ENCODE measurements at regions not wholly inside any gene's neighbourhood (a gene's known extent, or its start where the extent isn't known, plus 50 kb on each side); places are given as distances from the start of the nearest gene placed in this dataset.

DNA sequence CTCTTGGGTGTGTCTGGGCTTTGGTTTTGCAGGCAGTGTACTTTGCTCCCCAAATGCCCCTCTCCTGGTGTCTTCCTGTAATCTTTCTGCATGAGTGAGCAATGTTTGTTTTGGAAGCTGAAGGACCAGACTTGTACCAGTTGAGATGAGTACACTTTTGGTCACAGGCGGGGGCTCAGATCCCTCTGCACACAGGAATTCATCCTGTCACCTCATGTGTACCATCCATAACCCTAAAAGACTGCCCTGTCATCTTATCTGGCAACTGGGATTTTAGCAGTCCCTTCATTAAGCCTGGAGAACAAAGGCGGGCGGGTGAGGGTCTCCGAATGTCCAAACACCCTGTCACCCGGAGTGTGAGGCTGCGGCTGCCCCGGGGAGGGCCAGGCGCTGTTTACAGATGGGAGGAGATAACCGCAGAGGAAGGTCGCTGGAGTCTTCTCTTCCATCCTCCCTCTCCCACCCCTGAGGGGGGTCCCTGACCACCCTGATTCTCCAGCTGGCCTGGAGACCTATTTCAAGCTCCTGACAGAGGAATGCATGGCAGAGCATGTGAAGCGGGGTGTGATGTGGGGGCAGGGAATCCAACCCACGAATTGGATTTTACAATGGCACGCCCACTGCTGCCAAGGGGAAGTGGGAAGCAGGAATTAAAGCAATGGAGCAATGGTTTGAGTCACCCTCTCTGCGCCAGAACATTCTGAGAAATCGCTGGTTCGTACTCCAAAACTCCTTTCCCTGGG lies 158.2 kb upstream of the MYCN start:
- no peak for DNase-seq

DNA sequence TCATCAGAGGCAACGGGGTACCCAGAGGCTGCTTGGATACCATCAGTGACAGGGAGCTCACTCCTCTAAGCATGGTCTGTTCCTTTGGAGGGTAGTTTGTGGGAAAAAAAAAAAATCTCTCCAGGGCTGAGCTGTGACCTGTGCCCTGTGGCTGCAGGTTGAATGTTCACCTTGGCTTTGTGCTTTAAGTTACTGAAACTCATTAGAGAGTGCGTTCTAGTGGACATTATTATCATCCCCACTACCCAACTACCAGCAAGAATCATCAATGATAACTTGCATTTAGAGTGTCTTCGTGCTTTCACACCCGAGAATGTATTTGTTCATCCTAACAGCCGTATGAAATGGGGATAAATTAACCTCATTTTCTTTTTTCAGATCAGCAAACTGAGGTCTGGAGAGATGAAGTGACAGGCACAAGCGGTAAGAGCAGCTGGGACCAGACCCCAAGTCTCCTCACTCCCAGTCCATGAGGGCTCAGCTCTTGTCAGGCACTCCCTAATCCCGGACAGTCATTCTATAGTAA lies 157.5 kb upstream of the MYCN start:
- DNase-seq: no peak

DNA sequence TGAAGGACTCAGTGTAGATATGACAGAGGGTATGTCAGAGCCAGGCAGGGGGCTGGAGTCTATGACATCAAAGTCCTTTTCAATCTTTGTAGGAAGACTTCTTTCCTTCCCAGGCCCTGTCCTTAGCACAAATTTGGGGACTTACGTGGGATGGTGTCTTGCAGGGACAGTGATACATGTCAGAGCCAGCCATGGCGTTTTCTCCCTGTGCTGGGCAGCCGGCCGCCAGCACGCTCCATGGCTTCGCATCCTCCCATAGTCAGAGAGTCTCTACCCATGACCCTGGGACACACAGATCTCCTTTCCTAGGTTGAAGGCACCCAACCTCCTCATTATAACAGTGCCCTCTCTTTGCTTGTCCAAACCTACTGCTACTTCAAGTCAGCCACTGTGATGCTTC lies 156.9 kb upstream of the MYCN start:
- no peak for DNase-seq

DNA sequence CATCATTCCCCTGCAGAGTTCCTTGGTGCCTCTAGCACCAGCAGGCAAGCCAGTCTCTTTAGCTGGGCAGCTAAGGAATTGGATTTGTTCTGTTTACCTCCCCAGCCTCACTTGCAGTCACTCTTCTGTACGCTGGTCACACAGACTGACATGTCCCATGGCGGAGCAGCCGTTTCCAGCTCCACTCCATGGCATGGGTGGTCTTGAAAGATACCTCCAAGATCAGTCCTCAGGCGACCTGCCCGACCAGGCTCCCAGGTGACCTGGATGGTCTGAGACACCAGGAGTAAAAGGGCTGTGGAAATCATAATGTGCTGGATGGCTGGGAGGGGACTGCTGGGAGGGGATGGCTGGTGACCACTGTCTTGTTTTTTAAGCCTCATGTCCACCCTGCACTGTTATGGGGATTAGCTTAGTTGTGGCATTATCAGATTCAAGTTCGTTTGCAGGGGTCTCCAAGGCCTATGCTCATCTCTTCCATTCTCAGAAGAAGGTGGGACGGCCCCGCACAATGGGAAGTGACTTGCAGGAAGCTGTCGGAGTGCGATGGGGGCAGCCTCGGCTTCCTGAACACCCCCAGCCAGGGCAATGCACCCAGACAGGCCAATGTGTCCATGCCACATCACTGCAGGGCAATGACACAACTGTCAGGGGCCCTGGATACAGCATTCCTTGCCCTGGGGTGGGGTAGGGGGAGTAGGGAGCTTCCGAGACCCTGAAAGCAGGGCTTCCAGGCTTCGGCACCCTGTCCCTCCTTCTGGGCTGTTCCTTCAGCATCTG lies 156.1 kb upstream of the MYCN start:
- DNase-seq: no peak

DNA sequence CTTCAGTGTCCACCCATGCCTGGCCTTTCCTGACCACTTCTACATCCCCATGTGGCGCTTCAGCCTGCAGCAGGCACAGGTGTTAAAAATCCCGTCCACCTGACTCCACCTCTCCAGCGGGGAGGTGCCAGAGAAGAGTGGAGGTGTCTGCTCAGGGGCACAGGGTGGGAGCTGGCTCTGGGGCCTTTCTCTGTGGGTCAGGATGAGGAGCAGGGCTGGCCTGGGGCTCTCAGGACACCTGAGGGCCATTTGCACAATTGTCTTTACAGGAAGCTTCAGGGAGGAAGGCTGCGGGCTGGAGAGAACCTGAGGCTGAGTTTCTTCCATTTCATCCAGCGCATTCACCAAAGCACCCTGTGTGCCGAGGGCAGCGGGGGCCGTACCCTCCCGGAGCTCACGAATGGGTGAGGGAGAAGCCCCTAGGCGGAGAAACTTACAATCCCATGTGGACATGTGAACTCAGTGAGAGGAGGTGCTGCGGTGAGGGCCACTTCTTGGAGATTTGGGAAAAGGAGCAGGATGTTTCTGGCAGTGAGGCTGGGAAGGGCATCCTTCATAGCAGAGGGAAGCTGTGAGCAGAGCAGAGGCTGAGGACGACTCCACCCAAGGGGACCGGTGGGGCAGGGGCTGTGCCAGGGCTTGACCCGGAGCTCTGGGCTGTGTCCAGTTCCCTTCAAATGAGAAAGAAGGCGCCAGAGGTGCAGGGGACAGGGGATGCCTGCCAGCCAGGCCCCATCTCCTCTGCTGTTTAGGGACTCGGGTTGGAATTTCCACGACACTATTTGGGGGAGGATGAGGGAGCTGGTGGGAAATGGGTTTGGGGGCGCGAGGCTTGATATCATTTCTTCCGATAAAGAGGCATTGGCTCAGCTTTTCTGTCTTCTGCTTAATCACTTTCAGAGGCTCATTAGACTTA lies 155.2 kb upstream of the MYCN start:
- DNase-seq: no peak

DNA sequence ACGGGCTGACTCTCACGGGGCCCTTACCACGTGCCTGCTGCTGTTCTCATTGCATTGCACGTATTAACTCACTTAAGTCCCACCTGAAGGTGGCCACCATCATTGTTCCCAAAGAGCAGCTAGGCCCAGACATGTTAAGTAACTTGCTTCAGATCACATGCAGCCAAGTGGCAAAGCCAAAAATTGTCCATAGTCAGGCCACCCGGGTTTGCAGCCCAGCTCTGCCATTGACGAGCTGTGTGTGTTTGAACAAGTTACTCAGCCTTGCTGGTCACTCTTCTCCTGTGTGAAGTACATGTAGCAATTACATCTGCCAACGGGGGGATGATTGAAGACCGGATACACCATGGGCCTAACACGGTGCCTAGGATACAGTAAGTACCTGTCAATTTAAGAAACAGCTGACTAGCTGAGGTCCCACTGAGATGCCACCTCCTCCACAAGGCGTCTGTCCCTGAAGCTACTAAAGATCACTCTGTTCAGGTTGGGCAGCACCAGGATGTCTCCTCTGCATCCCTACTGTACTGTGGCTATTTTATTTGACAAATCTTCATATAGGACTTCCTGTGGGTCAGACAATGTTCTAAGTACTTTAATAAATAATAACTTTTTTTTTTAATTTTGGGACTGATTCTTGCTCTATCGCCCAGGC lies 154.2 kb upstream of the MYCN start:
- no peak for DNase-seq

DNA sequence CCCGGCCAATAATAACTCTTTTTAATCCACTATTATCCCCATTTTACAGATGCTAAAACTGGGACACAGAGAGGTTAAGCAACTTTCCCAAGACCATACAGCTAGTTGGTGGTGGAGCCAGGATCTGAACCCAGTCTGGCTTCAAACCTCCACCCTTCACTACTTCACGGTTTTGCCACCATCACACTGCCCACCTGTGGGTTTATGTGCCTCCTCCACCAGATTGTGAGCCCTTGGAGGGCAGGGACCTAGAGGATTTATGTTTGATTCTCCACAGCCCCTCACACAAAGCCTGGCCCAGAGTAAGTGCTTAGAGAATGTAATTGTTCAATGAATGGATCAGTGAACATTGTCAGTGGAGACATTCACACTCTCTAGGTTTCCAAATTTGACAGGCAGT lies 153.4 kb upstream of the MYCN start:
- no peak for DNase-seq

DNA sequence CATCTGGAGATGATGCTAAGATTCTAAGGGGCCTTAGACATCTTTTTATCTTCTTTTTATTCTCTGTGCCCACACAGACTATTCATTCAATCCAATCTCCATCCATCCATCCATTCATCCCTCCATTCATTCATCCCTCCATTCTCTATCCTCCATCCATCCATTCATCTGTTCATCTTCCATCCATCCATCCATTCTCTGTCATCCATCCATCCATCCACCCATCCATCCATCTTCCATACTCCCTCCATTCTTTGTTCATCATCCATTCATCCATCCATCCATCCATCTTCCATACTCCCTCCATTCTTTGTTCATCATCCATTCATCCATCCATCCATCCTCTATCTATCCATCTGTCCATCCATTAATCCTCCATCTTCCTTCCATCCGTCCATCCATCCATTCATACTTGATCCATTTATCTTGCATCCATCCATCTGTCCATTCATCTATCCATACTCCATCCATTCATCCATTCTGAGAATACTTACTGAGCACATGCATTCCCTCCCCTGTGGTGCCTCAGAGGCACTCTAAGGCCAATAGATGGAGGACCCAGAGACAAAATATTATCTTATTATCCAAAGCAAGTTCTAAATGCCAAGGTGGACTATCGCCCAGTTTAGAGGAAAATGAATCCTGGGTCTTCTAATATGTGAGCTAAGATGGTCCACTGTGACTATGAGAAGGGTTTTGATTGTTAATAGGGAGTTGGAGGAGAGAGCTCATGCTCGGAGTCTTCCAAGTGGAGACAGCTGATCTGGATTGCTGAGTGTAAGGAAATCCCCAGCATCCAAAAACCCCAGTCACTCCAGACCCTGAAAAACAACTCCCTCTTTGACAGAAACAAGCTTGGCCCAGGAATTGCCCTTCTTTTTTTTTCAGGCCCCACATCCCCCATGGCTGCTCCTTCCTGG lies 152.6 kb upstream of the MYCN start:
- no peak for DNase-seq

DNA sequence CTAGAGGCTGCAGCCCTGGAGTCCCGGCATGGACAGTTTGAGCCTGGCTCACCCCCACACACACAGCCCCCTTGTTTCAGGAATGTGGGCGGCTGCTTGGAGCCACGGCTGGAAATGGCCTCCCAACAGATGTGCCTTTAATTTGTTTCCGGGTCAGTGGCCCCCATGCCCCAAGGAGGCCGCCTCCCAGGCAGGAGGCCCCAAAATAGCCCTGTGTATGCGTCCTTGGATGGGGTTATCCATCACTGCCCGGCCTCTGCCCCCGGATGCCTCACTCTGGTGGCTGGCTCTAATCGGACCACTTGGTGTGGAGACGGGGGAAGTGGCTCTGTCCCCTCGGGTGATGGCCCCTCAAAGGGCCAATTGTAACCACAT lies 151.9 kb upstream of the MYCN start:
- no peak for DNase-seq

DNA sequence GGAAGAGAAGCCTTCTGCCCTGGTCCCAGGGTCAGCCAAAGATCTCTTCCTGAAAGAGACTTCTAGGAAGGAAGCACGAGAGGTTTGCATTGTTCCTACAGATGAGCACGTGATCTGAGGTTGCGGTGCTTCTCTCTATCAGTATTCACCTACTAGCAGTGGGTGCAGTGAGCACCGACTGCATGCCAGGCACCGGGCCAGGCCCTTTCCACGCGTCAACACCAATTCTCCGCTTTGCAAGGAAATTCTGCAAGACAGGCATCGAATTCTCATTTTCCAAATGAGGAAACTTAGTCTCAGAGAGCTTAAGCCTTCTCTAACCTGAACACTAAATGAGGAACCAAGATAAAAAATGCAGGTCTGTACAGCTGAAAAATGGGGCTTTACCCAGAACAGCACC lies 151.5 kb upstream of the MYCN start:
- DNase-seq: no peak

DNA sequence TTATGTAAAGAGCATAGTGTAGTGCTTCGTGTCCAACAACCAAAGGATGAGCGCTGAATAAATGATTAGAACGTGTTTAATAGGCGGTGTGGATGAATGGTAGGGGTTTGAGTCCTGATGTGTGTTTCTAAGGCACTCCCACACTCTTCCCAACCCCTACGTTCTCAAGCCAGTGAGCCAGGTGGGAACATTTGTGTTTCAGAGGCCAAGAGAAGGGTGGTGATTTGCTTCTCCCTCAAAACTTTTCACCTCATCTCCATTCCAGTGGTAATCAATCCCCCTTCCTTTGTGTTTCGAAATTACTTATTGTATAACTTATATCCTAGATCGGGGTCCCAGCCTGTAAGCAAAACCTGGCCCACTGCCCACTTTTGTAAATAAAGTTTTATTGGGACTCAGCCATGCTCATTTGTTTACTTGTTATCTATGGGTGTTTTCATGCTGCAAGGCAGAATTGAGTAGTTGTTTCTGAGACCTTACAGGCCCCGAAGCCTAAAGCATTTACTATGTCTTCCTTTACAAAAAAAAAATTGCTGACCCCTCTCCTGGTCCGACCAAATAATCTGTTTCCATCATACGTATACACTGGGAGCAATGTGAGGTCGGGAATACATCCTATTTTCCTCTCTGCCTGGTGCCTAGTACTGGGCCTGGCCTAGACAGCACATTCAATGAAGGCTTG lies 150.8 kb upstream of the MYCN start:
- no peak for DNase-seq

DNA sequence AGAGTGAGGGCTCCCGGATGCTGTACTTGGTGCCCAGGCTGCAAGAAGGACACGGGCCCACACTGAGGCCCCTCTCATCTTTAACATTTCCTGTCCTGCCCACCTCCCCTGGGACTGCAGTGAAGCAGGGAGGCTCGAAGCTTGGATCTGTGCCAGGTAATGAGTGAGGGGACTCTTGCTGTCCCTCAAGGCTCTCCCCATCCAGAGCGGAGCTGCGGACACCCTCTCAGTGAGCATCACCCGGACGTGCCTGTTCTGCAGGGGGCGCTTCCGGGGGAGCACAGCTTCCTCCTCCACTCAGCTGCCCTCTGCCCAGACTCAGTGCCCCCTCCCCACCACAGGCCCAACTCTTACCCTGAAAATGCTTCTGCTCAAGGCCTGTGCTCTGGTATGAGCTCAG lies 150.0 kb upstream of the MYCN start:
- no peak for DNase-seq

DNA sequence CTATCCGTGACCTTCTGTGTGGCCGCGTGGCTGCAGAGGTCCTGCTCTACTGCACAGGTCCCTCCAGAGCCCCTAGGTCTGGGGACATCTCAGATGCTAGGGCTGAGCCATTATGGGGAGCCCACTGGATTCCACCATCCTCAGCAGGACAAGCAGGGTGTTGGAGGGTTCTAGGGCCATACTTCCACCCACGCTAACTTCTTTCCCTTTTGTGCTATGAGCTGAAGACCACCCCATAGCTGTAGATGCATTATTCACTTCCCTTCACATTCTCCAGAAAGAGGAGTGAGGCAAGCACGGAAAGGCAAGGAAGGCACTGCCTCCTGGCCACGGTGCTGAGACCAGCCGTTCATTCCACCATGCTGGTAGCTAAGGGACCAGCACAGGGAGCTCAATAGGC lies 149.5 kb upstream of the MYCN start:
- no peak for DNase-seq

DNA sequence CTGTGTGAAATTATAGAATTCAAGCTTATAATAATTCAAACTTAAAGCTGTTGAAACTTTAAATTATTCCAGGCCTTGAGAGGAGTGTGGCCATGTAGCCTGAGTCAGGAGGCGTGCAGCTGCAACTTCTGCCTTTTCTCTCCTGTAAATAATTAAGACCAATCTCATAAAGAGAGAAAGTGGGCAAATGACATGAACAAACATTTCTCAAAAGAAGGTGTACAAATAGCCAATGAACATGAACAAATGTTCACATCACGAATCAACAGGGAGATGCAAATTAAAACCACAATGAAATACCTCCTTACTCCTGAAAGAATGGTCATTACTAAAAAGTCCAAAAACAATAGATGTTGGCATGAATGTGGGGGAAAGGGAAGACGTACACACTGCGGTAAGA lies 149.1 kb upstream of the MYCN start:
- no peak for DNase-seq

DNA sequence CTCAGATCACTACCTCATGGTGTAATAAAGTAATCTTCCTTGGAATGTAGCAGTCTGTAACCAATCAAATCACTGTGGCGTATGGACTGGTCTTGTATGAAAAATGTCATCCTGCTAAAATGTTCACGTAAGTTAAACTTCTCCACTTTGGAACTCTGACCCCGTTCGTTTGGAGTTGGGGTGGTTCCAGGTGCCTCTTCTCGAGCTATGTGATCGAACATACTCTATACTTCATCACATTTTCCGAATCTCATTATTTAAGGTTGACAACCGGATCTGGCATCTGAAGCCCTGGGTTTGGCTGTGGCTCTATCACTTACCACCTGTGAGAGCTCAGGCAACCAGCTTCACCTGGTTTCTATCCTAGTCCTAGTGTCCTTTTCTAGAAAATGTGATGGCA lies 148.0 kb upstream of the MYCN start:
- DNase-seq: no peak

DNA sequence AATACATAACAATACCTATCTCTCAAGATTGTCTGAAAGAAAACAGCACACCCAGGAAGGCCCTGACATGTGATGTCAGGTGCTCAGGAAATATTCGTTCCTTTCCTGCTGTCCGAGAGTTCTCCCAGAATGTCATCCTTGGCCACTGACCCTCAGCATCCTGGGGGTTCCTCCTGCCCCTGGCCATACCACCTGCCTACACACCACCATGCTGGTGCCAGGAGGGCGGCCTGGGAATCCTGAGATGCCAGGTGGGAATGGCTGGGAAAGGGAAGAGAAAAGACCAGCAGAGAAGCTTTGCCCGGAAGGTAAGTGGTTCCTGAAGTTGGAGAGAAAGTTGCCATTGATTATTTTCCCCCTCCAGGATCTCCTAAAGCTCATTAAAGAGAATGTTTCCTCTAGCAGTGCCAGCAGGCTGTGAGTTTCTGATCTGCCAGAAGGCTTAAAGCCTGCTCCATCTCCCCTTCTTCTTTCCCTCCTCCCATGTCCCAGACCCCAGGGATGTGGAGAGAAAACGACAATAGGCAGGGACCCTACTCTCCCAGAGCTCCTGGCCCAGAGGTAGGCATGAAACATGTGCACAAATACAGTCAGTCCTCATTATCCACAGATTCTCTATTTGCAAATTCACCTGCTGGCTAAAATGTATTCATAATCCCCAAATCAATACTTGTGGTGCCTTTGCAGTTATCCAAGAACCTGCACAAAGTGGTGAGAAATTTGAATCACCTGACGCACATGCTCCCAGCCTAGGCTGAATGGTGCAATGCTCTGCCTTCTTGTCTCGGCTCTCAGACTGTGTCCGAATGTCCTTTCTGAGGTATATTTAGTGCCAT lies 147.1 kb upstream of the MYCN start:
- no peak for DNase-seq

DNA sequence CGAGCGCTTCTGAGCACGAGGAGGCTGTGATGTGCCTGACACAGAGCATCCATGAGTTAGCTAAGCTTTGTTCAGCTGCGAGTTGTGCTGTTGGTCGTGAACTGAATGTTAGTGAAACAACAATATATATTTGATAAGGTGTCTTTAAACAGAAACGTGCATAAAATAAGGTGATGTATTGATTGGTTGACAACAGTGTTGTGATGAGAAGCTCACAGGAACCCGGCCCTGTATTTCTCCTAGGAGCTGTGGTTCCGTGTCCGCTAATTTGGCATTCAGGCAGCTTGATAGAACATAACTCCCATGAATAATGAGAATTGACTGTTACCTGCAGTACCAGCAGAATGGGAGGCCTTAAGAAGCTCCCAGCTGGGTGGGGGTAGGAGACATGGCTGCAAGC lies 146.4 kb upstream of the MYCN start:
- DNase-seq: no peak

DNA sequence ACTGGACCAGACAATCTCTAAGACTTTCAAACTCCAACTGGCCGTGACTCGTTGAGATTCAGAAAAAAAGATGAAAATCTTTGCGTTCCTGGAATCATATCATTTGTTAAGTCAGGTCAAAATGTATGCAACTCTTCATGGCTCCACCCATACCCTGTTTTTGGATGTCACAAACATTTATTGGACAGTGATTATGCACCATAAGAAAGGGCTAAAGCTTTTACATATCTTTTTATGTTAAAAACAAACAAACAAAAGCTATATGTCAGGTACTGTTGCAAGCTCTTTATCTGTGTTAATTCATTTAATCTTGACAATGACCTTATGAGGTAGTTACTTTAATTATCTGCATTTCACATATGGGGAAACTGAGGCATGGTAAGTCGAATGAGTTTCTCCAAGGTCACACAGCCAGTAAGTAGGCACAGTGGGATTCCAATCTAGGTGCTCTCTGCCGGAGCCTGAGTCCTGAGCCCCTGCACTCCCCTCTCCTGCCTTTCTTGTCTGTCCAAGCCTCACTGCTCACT lies 145.7 kb upstream of the MYCN start:
- DNase-seq: no peak

DNA sequence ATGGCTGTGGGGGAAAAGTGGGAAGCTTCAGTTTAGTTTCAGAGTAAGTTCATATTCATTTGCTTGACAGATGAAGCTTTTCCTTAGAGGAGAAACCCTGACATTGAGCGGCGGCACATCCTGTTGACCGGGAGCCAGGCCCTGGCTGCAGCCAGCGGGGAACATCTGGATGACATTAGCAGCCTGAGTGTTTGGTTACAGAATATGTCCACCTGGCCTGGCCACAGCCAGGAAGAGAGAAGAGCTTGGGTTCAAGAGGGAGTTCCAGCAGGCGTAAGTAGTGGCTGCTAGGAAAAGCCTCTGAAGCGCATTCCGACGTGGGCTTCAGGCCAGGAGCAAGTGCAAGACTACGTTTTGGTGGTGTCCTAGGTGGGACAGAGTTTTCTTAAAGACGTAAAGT lies 144.9 kb upstream of the MYCN start:
- no peak for DNase-seq
